GM18870 (cell line): ENCODE measurements at regions not wholly inside any gene's neighbourhood (a gene's known extent, or its start where the extent isn't known, plus 50 kb on each side); places are given as distances from the start of the nearest gene placed in this dataset.
"Not testable (repeated sequence)": the region's sequence is repeated elsewhere in the genome, so short reads cannot be mapped to it uniquely, and the experiment has no call there.

Source experiments
- ATAC-seq: cut with Tn5 transposase; IDR thresholded peaks from one replicate; pipeline ENCODE4 v1.9.1; 2021; ENCODE audit warnings: moderate library complexity; ENCODE audit not compliant: unreplicated experiment

GRCh38 chr5:75002271-75002670 lies 50.1 kb downstream of the GCNT4 start:
- ATAC-seq = no peak

GRCh38 chr5:74995926-74996325 lies 56.4 kb downstream of the GCNT4 start:
- no peak for ATAC-seq

- ATAC-seq = no peak
These were observed 57.5 kb downstream of the GCNT4 start for GRCh38 chr5:74994826-74995225.

- ATAC-seq = no peak
These were observed 58.6 kb downstream of the GCNT4 start for GRCh38 chr5:74993743-74994142.

- no peak for ATAC-seq
These were observed 59.6 kb downstream of the GCNT4 start for GRCh38 chr5:74992791-74993190.

- ATAC-seq = no peak
These were observed 60.8 kb downstream of the GCNT4 start for GRCh38 chr5:74991522-74991921.

- ATAC-seq = no peak
These were observed 62.2 kb downstream of the GCNT4 start for GRCh38 chr5:74990194-74990593.

GRCh38 chr5:74988273-74988983 lies 63.9 kb downstream of the GCNT4 start:
- ATAC-seq = no peak

- no peak for ATAC-seq
These were observed 74.0 kb downstream of the GCNT4 start for GRCh38 chr5:74978345-74978744.

GRCh38 chr5:74977471-74977870 lies 74.9 kb downstream of the GCNT4 start:
- no peak for ATAC-seq

GRCh38 chr5:74976651-74977050 lies 75.7 kb downstream of the GCNT4 start:
- ATAC-seq = no peak

GRCh38 chr5:74975582-74975981 lies 76.8 kb downstream of the GCNT4 start:
- no peak for ATAC-seq

- ATAC-seq = no peak
These were observed 77.8 kb downstream of the GCNT4 start for GRCh38 chr5:74974451-74975091.

GRCh38 chr5:74973694-74974093 lies 78.7 kb downstream of the GCNT4 start:
- no peak for ATAC-seq

GRCh38 chr5:74971947-74972460 lies 80.4 kb downstream of the GCNT4 start:
- ATAC-seq = no peak

GRCh38 chr5:74970891-74971290 lies 81.5 kb downstream of the GCNT4 start:
- ATAC-seq = not testable (repeated sequence)

GRCh38 chr5:74969726-74970125 lies 82.6 kb downstream of the GCNT4 start:
- ATAC-seq = no peak

GRCh38 chr5:74966141-74967026 lies 86.0 kb downstream of the GCNT4 start:
- ATAC-seq = no peak

GRCh38 chr5:74963407-74963806 lies 89.0 kb downstream of the GCNT4 start:
- no peak for ATAC-seq

- no peak for ATAC-seq
These were observed 91.7 kb upstream of the FAM169A start for GRCh38 chr5:74957906-74958305.

GRCh38 chr5:74957029-74957784 lies 91.0 kb upstream of the FAM169A start:
- no peak for ATAC-seq
